ENCODE measurements at regions not wholly inside any gene's neighbourhood (a gene's known extent, or its start where the extent isn't known, plus 50 kb on each side); places are given as distances from the start of the nearest gene placed in this dataset.

GRCh38 chr12:124694846-124695497 is 127.6 kb upstream of the NCOR2 start:
- POLR2A ChIA-PET = no interaction called here
- CTCF ChIA-PET = no interaction called here
- Histone ChIP-seq H3K9me3 (ENCODE audit: low read length) (peaks cover 9% of the 10 kb centered on the region), H3K36me3 (ENCODE audit: insufficient read depth, low read length) (no peaks in the 10 kb centered on the region), H3K4me3 (ENCODE audit: low read length) (no peak overlapping the region), H3K4me1 (ENCODE audit: insufficient read depth, low read length) (peaks cover 9% of the 10 kb centered on the region), H3K27me3 (ENCODE audit: insufficient read depth, low read length, poor library complexity, severe bottlenecking) (peaks cover 5% of the 10 kb centered on the region), H3K27ac (ENCODE audit: low read depth, low read length) (no peak overlapping the region)
- peak overlapping the region in 2 of 7 donors; percentile 64 to 72 for H3K4me3 Mint-ChIP-seq
- no peak for DNase-seq
- no peaks in the 10 kb centered on the region for H3K36me3 Mint-ChIP-seq
- no peak overlapping the region for H3K27ac Mint-ChIP-seq
- peaks cover 12 to 17% (median 13%) of the 10 kb centered on the region in 3 donors for H3K4me1 Mint-ChIP-seq
- H3K9me3 Mint-ChIP-seq = peaks cover 0 to 20% (median 16%) of the 10 kb centered on the region in 5 donors
- peaks cover 5 to 13% of the 10 kb centered on the region in 2 donors for H3K27me3 Mint-ChIP-seq

DNA sequence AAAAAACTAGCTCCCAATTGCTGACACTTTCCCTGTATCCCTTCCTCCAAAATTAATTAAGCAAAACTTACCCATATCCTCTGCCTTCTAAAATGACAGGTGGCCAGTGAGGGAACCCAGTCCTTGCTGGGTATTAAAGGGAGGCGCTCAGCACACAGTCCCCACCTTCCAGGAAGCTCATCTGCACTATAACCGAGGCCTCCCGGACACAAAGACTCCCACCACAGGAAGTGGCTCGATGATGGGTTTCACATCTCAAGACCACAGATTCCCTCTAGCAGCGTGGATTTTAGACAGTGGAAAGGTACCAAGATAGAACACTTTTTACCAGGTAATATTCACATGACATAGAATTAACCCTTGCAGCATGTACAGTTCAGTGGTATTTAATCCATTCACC is 126.8 kb upstream of the NCOR2 start:
- Mint-ChIP-seq H3K27me3 (peaks cover 5 to 9% of the 10 kb centered on the region in 2 donors), H3K27ac (peak overlapping the region in 2 of 8 donors; percentile 81 to 87), H3K9me3 (peaks cover 0 to 20% (median 16%) of the 10 kb centered on the region in 5 donors), H3K4me1 (peaks cover 12 to 20% (median 13%) of the 10 kb centered on the region in 3 donors), H3K4me3 (peak overlapping the region in 6 of 7 donors; percentile 11 to 72 (median 62)), H3K36me3 (no peaks in the 10 kb centered on the region)
- Histone ChIP-seq H3K36me3 (ENCODE audit: insufficient read depth, low read length) (no peaks in the 10 kb centered on the region), H3K4me1 (ENCODE audit: insufficient read depth, low read length) (peaks cover 9% of the 10 kb centered on the region), H3K4me3 (ENCODE audit: low read length) (no peak overlapping the region), H3K9me3 (ENCODE audit: low read length) (peaks cover 9% of the 10 kb centered on the region), H3K27ac (ENCODE audit: low read depth, low read length) (no peak overlapping the region), H3K27me3 (ENCODE audit: insufficient read depth, low read length, poor library complexity, severe bottlenecking) (peaks cover 2% of the 10 kb centered on the region)
- ChIA-PET POLR2A (no interaction called here), CTCF (interaction anchor here (1.7 kb wide), 1 partner anchor 8 kb away, joined by 3 read pairs; no protein-coding TSS in a partner anchor)
- DNase-seq = peak in 1 of 5 donors; percentile 49

DNA sequence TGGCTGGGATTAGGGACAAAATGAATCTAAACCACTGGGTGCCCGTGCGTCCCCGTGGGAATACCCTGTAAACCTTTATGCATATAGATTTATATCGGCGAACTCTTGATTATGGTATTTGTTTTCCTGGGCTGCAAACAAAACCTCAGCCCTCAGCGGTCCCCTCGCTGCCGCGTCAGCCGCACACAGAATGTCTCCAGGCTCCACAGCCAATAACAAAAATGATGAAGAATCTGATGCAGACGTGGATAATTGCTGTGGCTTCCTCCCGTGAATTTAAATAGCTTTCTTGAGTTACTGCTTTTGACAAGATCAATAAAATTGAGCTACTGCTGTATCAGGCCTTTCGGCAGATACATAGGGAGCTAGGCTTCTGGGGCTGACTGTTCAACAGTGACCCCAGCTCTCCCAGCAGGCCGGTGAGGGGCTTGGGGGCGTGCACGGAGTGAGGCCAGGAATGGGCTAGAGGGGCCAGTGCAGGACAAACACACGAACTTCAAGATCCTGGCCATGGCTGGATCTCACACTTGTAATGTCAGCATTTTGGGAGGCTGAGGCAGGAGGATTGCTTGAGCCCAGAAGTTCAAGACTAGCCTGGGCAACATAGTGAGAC is 125.8 kb upstream of the NCOR2 start:
- CTCF ChIA-PET = interaction anchor here (1.7 kb wide), 1 partner anchor 9 kb away, joined by 3 read pairs; no protein-coding TSS in a partner anchor
- Mint-ChIP-seq H3K9me3 (peaks cover 0 to 20% (median 16%) of the 10 kb centered on the region in 5 donors), H3K36me3 (no peaks in the 10 kb centered on the region), H3K27ac (no peak overlapping the region), H3K4me3 (no peak overlapping the region), H3K27me3 (peaks cover 2 to 5% of the 10 kb centered on the region in 2 donors), H3K4me1 (peaks cover 19 to 25% (median 19%) of the 10 kb centered on the region in 3 donors)
- no peaks in the 10 kb centered on the region for H3K27me3 ChIP-seq (ENCODE audit: insufficient read depth, low read length, poor library complexity, severe bottlenecking)
- POLR2A ChIA-PET = no interaction called here
- peaks cover 14% of the 10 kb centered on the region for H3K4me1 ChIP-seq (ENCODE audit: insufficient read depth, low read length)
- DNase-seq = no peak
- H3K9me3 ChIP-seq (ENCODE audit: low read length) = peaks cover 9% of the 10 kb centered on the region
- no peak overlapping the region for H3K27ac ChIP-seq (ENCODE audit: low read depth, low read length)
- H3K4me3 ChIP-seq (ENCODE audit: low read length) = no peak overlapping the region
- no peaks in the 10 kb centered on the region for H3K36me3 ChIP-seq (ENCODE audit: insufficient read depth, low read length)

- Mint-ChIP-seq H3K36me3 (no peaks in the 10 kb centered on the region), H3K9me3 (peaks cover 0 to 20% (median 16%) of the 10 kb centered on the region in 5 donors), H3K4me3 (no peak overlapping the region), H3K27ac (no peak overlapping the region), H3K27me3 (peaks cover 0 to 3% of the 10 kb centered on the region in 2 donors), H3K4me1 (peaks cover 26 to 33% (median 26%) of the 10 kb centered on the region in 3 donors)
- peaks cover 22% of the 10 kb centered on the region for H3K4me1 ChIP-seq (ENCODE audit: insufficient read depth, low read length)
- no peaks in the 10 kb centered on the region for H3K36me3 ChIP-seq (ENCODE audit: insufficient read depth, low read length)
- CTCF ChIA-PET = no interaction called here
- no peak overlapping the region for H3K27ac ChIP-seq (ENCODE audit: low read depth, low read length)
- no peak for DNase-seq
- POLR2A ChIA-PET = no interaction called here
- no peaks in the 10 kb centered on the region for H3K27me3 ChIP-seq (ENCODE audit: insufficient read depth, low read length, poor library complexity, severe bottlenecking)
- H3K4me3 ChIP-seq (ENCODE audit: low read length) = no peak overlapping the region
- H3K9me3 ChIP-seq (ENCODE audit: low read length) = peaks cover 9% of the 10 kb centered on the region
These were observed 125.0 kb upstream of the NCOR2 start for GRCh38 chr12:124692443-124692842.

DNA sequence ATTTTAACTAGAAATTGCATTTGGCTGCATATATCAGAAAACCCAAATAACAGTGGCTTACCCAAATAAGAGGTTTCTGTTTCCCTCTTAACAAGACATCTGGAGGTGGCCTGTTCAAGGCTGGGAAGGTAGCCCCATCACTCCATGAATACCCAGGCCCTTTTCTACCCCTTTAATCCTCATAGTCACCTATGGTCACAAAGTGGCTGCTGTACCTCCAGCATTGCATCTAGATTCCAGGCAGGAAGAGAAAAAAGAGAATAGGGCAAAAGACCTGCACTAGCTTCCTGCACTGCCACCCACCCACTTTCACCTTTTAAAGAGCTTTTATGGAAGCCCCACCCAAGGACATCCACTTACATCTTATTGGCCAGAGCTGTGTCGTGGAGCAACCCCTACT is 124.0 kb upstream of the NCOR2 start:
- peaks cover 9% of the 10 kb centered on the region for H3K9me3 ChIP-seq (ENCODE audit: low read length)
- no peak for DNase-seq
- no peak overlapping the region for H3K27ac ChIP-seq (ENCODE audit: low read depth, low read length)
- Mint-ChIP-seq H3K9me3 (peaks cover 0 to 20% (median 16%) of the 10 kb centered on the region in 5 donors), H3K27me3 (peaks cover 0 to 3% of the 10 kb centered on the region in 2 donors), H3K36me3 (no peaks in the 10 kb centered on the region), H3K27ac (no peak overlapping the region), H3K4me1 (peaks cover 32 to 39% (median 33%) of the 10 kb centered on the region in 3 donors), H3K4me3 (no peak overlapping the region)
- H3K4me3 ChIP-seq (ENCODE audit: low read length) = no peak overlapping the region
- H3K36me3 ChIP-seq (ENCODE audit: insufficient read depth, low read length) = no peaks in the 10 kb centered on the region
- no peaks in the 10 kb centered on the region for H3K27me3 ChIP-seq (ENCODE audit: insufficient read depth, low read length, poor library complexity, severe bottlenecking)
- peaks cover 30% of the 10 kb centered on the region for H3K4me1 ChIP-seq (ENCODE audit: insufficient read depth, low read length)
- ChIA-PET POLR2A (no interaction called here), CTCF (no interaction called here)

- H3K4me1 Mint-ChIP-seq = peaks cover 31 to 35% (median 35%) of the 10 kb centered on the region in 3 donors
- ChIA-PET POLR2A (no interaction called here), CTCF (no interaction called here)
- no peak overlapping the region for H3K27ac Mint-ChIP-seq
- H3K36me3 Mint-ChIP-seq = no peaks in the 10 kb centered on the region
- H3K27me3 ChIP-seq (ENCODE audit: insufficient read depth, low read length, poor library complexity, severe bottlenecking) = no peaks in the 10 kb centered on the region
- DNase-seq = no peak
- no peak overlapping the region for H3K4me3 Mint-ChIP-seq
- peaks cover 3 to 8% of the 10 kb centered on the region in 2 donors for H3K27me3 Mint-ChIP-seq
- no peaks in the 10 kb centered on the region for H3K36me3 ChIP-seq (ENCODE audit: insufficient read depth, low read length)
- no peak overlapping the region for H3K4me3 ChIP-seq (ENCODE audit: low read length)
- no peak overlapping the region for H3K27ac ChIP-seq (ENCODE audit: low read depth, low read length)
- peaks cover 0 to 20% (median 16%) of the 10 kb centered on the region in 5 donors for H3K9me3 Mint-ChIP-seq
- peaks cover 9% of the 10 kb centered on the region for H3K9me3 ChIP-seq (ENCODE audit: low read length)
- H3K4me1 ChIP-seq (ENCODE audit: insufficient read depth, low read length) = peaks cover 27% of the 10 kb centered on the region
These were observed 122.2 kb upstream of the NCOR2 start for GRCh38 chr12:124689631-124690030.

GRCh38 chr12:124688356-124688992 is 121.1 kb upstream of the NCOR2 start:
- Histone ChIP-seq H3K4me3 (ENCODE audit: low read length) (no peak overlapping the region), H3K4me1 (ENCODE audit: insufficient read depth, low read length) (peaks cover 22% of the 10 kb centered on the region), H3K27ac (ENCODE audit: low read depth, low read length) (no peak overlapping the region), H3K9me3 (ENCODE audit: low read length) (peaks cover 9% of the 10 kb centered on the region), H3K27me3 (ENCODE audit: insufficient read depth, low read length, poor library complexity, severe bottlenecking) (no peaks in the 10 kb centered on the region), H3K36me3 (ENCODE audit: insufficient read depth, low read length) (no peaks in the 10 kb centered on the region)
- POLR2A ChIA-PET = no interaction called here
- Mint-ChIP-seq H3K4me3 (peak overlapping the region in 4 of 7 donors; percentile 42 to 71 (median 56)), H3K27ac (peak overlapping the region in 1 of 8 donors; percentile 47), H3K9me3 (peaks cover 0 to 18% (median 14%) of the 10 kb centered on the region in 5 donors), H3K27me3 (peaks cover 3 to 8% of the 10 kb centered on the region in 2 donors), H3K4me1 (peaks cover 25 to 27% (median 27%) of the 10 kb centered on the region in 3 donors), H3K36me3 (no peaks in the 10 kb centered on the region)
- CTCF ChIA-PET = interaction anchor here (0.6 kb wide), 1 partner anchor 218 kb away, joined by 3 read pairs; no protein-coding TSS in a partner anchor
- DNase-seq = no peak

DNA sequence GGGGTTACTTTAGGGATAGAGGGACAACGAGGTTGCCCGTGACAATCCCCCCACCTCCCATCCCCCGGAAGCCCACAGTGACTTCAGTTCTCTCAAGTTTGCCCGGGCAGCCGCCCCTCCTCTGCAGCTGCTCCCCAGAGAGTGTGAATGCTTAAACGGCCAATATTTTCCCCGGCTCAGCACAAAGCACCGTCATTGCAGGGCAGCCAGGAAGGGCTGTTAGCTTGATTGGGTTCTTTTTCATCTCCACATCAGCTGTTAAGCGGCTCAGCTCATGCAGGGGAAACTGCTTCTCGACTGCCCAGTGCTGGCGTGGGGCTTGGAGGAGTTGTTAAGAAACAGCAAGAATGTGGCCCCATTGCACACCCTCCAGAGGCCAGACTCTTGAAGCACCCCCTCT is 120.5 kb upstream of the NCOR2 start:
- Histone ChIP-seq H3K36me3 (ENCODE audit: insufficient read depth, low read length) (no peaks in the 10 kb centered on the region), H3K27ac (ENCODE audit: low read depth, low read length) (no peak overlapping the region), H3K4me3 (ENCODE audit: low read length) (no peak overlapping the region), H3K4me1 (ENCODE audit: insufficient read depth, low read length) (peaks cover 22% of the 10 kb centered on the region), H3K9me3 (ENCODE audit: low read length) (peaks cover 9% of the 10 kb centered on the region), H3K27me3 (ENCODE audit: insufficient read depth, low read length, poor library complexity, severe bottlenecking) (no peaks in the 10 kb centered on the region)
- peak in 3 of 5 donors; percentile 7 to 20 (median 8) for DNase-seq
- POLR2A ChIA-PET = no interaction called here
- CTCF ChIA-PET = interaction anchor here (0.6 kb wide), 1 partner anchor 219 kb away, joined by 3 read pairs; no protein-coding TSS in a partner anchor
- Mint-ChIP-seq H3K9me3 (peaks cover 0 to 15% (median 11%) of the 10 kb centered on the region in 5 donors), H3K27me3 (peaks cover 3 to 8% of the 10 kb centered on the region in 2 donors), H3K4me1 (peaks cover 22 to 27% (median 23%) of the 10 kb centered on the region in 3 donors), H3K27ac (peak overlapping the region in 3 of 8 donors; percentile 13 to 72 (median 59)), H3K36me3 (no peaks in the 10 kb centered on the region), H3K4me3 (peak overlapping the region in 6 of 7 donors; percentile 4 to 80 (median 67))
